ENCODE measurements at regions not wholly inside any gene's neighbourhood (a gene's known extent, or its start where the extent isn't known, plus 50 kb on each side); places are given as distances from the start of the nearest gene placed in this dataset.

- H3K79me2 ChIP-seq (ENCODE audit: insufficient read depth, low read length): no peaks in the 10 kb centered on the region
- H3K9ac ChIP-seq (ENCODE audit: low read length): no peak overlapping the region
- no peak overlapping the region for H2AFZ ChIP-seq (ENCODE audit: low read depth, low read length, severe bottlenecking)
- H3F3A ChIP-seq (ENCODE audit: insufficient read depth): no peaks in the 10 kb centered on the region
- no peaks in the 10 kb centered on the region for H3K9me3 ChIP-seq (ENCODE audit: insufficient read depth, low read length)
- no peaks in the 10 kb centered on the region for H3K27me3 ChIP-seq (ENCODE audit: low read length)
- TF ChIP-seq CTCF (IDR thresholded peaks at IDR 0.05; ENCODE audit: insufficient read depth, low read length, poor library complexity, severe bottlenecking) (no peak), EZH2phosphoT487 (conservative IDR thresholded peaks at IDR 0.05; ENCODE audit: low read length) (no peak)
- no peaks in the 10 kb centered on the region for H3K36me3 ChIP-seq (ENCODE audit: low read length)
- no peak overlapping the region for H3K4me2 ChIP-seq (ENCODE audit: low read depth, low read length, poor library complexity, severe bottlenecking)
- no peaks in the 10 kb centered on the region for H3K9me2 ChIP-seq (replicated peaks; ENCODE audit: insufficient read depth, low read length)
- no peak overlapping the region for H3K27ac ChIP-seq (ENCODE audit: low read depth, low read length)
- no peaks in the 10 kb centered on the region for H4K20me1 ChIP-seq (ENCODE audit: low read depth, low read length)
- no peak overlapping the region for H3K4me3 ChIP-seq (ENCODE audit: insufficient read depth, low read length, poor library complexity, severe bottlenecking)
Measured at GRCh38 chr10:118505363-118505762, 90.1 kb downstream of the PRLHR start.

GRCh38 chr10:118504467-118505205 is 90.8 kb downstream of the PRLHR start:
- H3K9me3 ChIP-seq (ENCODE audit: insufficient read depth, low read length): no peaks in the 10 kb centered on the region
- no peaks in the 10 kb centered on the region for H4K20me1 ChIP-seq (ENCODE audit: low read depth, low read length)
- no peaks in the 10 kb centered on the region for H3K79me2 ChIP-seq (ENCODE audit: insufficient read depth, low read length)
- H3K27ac ChIP-seq (ENCODE audit: low read depth, low read length): no peak overlapping the region
- TF ChIP-seq EZH2phosphoT487 (conservative IDR thresholded peaks at IDR 0.05; ENCODE audit: low read length) (no peak), CTCF (IDR thresholded peaks at IDR 0.05; ENCODE audit: insufficient read depth, low read length, poor library complexity, severe bottlenecking) (no peak)
- H3K4me2 ChIP-seq (ENCODE audit: low read depth, low read length, poor library complexity, severe bottlenecking): no peak overlapping the region
- no peaks in the 10 kb centered on the region for H3F3A ChIP-seq (ENCODE audit: insufficient read depth)
- H3K4me3 ChIP-seq (ENCODE audit: insufficient read depth, low read length, poor library complexity, severe bottlenecking): no peak overlapping the region
- no peak overlapping the region for H3K9ac ChIP-seq (ENCODE audit: low read length)
- H3K9me2 ChIP-seq (replicated peaks; ENCODE audit: insufficient read depth, low read length): no peaks in the 10 kb centered on the region
- no peaks in the 10 kb centered on the region for H3K36me3 ChIP-seq (ENCODE audit: low read length)
- H3K27me3 ChIP-seq (ENCODE audit: low read length): no peaks in the 10 kb centered on the region
- H2AFZ ChIP-seq (ENCODE audit: low read depth, low read length, severe bottlenecking): no peak overlapping the region

- Histone ChIP-seq H3K4me2 (ENCODE audit: low read depth, low read length, poor library complexity, severe bottlenecking) (no peak overlapping the region), H3K9me3 (ENCODE audit: insufficient read depth, low read length) (no peaks in the 10 kb centered on the region), H3K9me2 (replicated peaks; ENCODE audit: insufficient read depth, low read length) (no peaks in the 10 kb centered on the region), H3F3A (ENCODE audit: insufficient read depth) (no peaks in the 10 kb centered on the region), H3K27me3 (ENCODE audit: low read length) (no peaks in the 10 kb centered on the region), H3K9ac (ENCODE audit: low read length) (no peak overlapping the region), H3K4me3 (ENCODE audit: insufficient read depth, low read length, poor library complexity, severe bottlenecking) (no peak overlapping the region), H3K36me3 (ENCODE audit: low read length) (no peaks in the 10 kb centered on the region), H4K20me1 (ENCODE audit: low read depth, low read length) (no peaks in the 10 kb centered on the region), H3K27ac (ENCODE audit: low read depth, low read length) (no peak overlapping the region), H3K79me2 (ENCODE audit: insufficient read depth, low read length) (no peaks in the 10 kb centered on the region), H2AFZ (ENCODE audit: low read depth, low read length, severe bottlenecking) (no peak overlapping the region)
- TF ChIP-seq CTCF (IDR thresholded peaks at IDR 0.05; ENCODE audit: insufficient read depth, low read length, poor library complexity, severe bottlenecking) (no peak), EZH2phosphoT487 (conservative IDR thresholded peaks at IDR 0.05; ENCODE audit: low read length) (no peak)
Measured at GRCh38 chr10:118504044-118504443, 91.4 kb downstream of the PRLHR start.
